Hepatocyte (in vitro differentiated cells): ENCODE measurements at regions not wholly inside any gene's neighbourhood (a gene's known extent, or its start where the extent isn't known, plus 50 kb on each side); places are given as distances from the start of the nearest gene placed in this dataset.

Experiments used
- DNase-seq: peaks from one replicate; pipeline ENCODE4 v3.0.0-alpha.2; 2016; ENCODE audit warnings: low spot score
- H2AFZ ChIP-seq: fragments of 200-600 bp; sonication (generic); 2 replicates; pipeline ENCODE4 v1.6.0; 2016; ENCODE audit warnings: antibody characterized with exemption, mild to moderate bottlenecking
- H3K27ac ChIP-seq: fragments of 200-600 bp; sonication (generic); 2 replicates; pipeline ENCODE4 v1.5.1; 2016; ENCODE audit warnings: mild to moderate bottlenecking
- H3K27me3 ChIP-seq: fragments of 200-600 bp; sonication (generic); 2 replicates; pipeline ENCODE4 v1.6.1; 2016
- H3K36me3 ChIP-seq: fragments of 200-600 bp; sonication (generic); replicated peaks from 2 replicates; pipeline ENCODE4 v1.5.1; 2016; ENCODE audit warnings: low read depth; ENCODE audit not compliant: insufficient read depth
- H3K4me1 ChIP-seq: fragments of 200-600 bp; sonication (generic); 2 replicates; pipeline ENCODE4 v1.5.1; 2016; ENCODE audit warnings: mild to moderate bottlenecking, moderate library complexity; ENCODE audit not compliant: insufficient read depth
- H3K4me2 ChIP-seq: fragments of 200-600 bp; sonication (generic); 2 replicates; pipeline ENCODE4 v1.6.0; 2016
- H3K4me3 ChIP-seq: fragments of 200-600 bp; sonication (generic); 2 replicates; pipeline ENCODE4 v1.5.1; 2016; ENCODE audit warnings: mild to moderate bottlenecking
- H3K79me2 ChIP-seq: fragments of 200-600 bp; sonication (generic); 2 replicates; pipeline ENCODE4 v1.6.0; 2017; ENCODE audit warnings: mild to moderate bottlenecking
- H3K9me2 ChIP-seq: fragments of 200-600 bp; sonication (generic); replicated peaks from 2 replicates; pipeline ENCODE4 v1.6.0; 2017; ENCODE audit warnings: mild to moderate bottlenecking; ENCODE audit not compliant: insufficient read depth
- H3K9me3 ChIP-seq: fragments of 200-600 bp; sonication (generic); 2 replicates; pipeline ENCODE4 v1.5.1; 2016; ENCODE audit warnings: low read depth, mild to moderate bottlenecking
- H4K20me1 ChIP-seq: fragments of 200-600 bp; sonication (generic); 2 replicates; pipeline ENCODE4 v1.6.0; 2016; ENCODE audit warnings: mild to moderate bottlenecking; ENCODE audit not compliant: insufficient read depth, poor library complexity, severe bottlenecking
- EZH2 ChIP-seq: fragments of 200-600 bp; sonication (generic); IDR thresholded peaks from 2 replicates; pipeline ENCODE4 v1.6.1; 2016; ENCODE audit warnings: antibody characterized with exemption, mild to moderate bottlenecking, borderline replicate concordance
- EZH2phosphoT487 ChIP-seq: fragments of 200-600 bp; sonication (generic); IDR thresholded peaks from one replicate; pipeline ENCODE4 v1.6.1; 2018; ENCODE audit warnings: antibody characterized with exemption, mild to moderate bottlenecking, low read depth, moderate library complexity; ENCODE audit not compliant: unreplicated experiment, severe bottlenecking
- WGBS: methylation state at CpG from one replicate; pipeline ENCODE4 v1.1.6; 2016; ENCODE audit warnings: low lambda C conversion rate; ENCODE audit errors: missing lambda C conversion rate; 5-methylcytosine and 5-hydroxymethylcytosine counted together
- TF ChIP-seq, protein P1 (sequence below): fragments of 200-600 bp; sonication (generic); IDR thresholded peaks from 2 replicates; pipeline ENCODE4 v1.5.1; 2016; ENCODE audit warnings: antibody characterized with exemption, mild to moderate bottlenecking; ENCODE audit not compliant: poor library complexity

DNA sequence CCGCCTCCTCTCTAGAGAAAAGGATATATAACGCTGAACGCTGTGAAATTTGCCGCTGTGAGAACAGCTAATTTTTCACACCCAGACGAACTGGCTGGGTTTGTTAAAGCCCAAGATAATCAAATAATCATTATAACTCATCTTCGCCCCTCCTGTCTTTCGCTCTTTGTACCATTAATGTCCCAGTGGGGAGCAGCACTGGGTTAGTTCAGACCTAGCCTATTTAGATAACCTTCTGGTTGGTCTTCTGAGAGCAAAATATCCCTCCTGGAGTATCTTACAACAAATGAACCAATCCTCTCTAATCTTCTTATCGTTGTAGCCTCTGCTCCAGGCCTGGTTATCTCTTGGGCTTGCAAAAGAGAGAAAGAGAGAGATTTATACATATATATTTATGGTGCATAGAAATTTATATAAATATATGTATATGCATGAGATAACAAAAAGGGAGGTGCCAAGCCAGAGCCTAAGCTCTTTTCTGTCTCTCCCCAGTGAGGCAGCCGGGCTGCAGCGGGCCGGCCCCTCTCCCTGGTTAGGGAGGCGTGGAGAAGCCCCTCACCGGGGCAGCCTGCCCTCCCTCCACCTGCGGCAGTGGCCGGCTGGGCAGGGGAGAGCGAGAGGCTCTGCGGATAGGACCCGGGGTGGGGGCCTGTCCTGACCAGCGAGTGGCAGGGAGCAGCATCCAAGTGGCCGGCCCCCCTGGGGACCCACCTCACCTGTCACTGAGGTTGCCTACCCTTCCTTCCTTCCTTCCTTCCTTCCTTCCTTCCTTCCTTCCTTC lies 202.0 kb upstream of the LHX5 start:
- Histone ChIP-seq H2AFZ (no peak overlapping the region), H3K27me3 (peaks cover 25% of the 10 kb centered on the region), H4K20me1 (no peaks in the 10 kb centered on the region), H3K4me3 (no peak overlapping the region), H3K4me1 (no peaks in the 10 kb centered on the region), H3K27ac (no peak overlapping the region), H3K36me3 (no peaks in the 10 kb centered on the region), H3K79me2 (no peaks in the 10 kb centered on the region), H3K9me2 (no peaks in the 10 kb centered on the region), H3K9me3 (no peaks in the 10 kb centered on the region), H3K4me2 (no peak overlapping the region)
- TF ChIP-seq EZH2 (no peak), EZH2phosphoT487 (no peak)
- TF ChIP-seq, protein P1, sequence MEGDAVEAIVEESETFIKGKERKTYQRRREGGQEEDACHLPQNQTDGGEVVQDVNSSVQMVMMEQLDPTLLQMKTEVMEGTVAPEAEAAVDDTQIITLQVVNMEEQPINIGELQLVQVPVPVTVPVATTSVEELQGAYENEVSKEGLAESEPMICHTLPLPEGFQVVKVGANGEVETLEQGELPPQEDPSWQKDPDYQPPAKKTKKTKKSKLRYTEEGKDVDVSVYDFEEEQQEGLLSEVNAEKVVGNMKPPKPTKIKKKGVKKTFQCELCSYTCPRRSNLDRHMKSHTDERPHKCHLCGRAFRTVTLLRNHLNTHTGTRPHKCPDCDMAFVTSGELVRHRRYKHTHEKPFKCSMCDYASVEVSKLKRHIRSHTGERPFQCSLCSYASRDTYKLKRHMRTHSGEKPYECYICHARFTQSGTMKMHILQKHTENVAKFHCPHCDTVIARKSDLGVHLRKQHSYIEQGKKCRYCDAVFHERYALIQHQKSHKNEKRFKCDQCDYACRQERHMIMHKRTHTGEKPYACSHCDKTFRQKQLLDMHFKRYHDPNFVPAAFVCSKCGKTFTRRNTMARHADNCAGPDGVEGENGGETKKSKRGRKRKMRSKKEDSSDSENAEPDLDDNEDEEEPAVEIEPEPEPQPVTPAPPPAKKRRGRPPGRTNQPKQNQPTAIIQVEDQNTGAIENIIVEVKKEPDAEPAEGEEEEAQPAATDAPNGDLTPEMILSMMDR: no peak
- DNase-seq: no peak
- 81% methylated on average over 18 of the region's 20 CpGs for WGBS

DNA sequence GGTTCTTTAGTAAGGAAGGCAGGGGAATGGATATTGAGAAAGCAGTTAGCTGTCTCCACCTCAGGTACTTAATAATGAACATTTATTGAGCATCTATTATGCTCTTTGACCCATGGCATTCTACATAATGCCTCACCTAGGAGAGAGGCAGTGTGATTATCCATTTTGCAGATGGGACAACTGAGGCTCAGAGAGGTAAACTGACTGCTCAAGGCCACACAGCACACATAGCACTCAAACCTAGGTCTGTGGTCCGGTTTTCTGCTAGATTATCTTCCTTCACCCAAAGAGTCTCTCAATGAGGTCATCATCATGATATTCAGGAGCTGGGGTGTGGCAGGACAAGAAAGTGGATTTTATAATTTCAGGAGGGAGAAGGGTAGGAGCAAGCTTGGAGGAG lies 199.1 kb upstream of the LHX5 start:
- 93% methylated on average over 1 of the region's 1 CpG for WGBS
- H3K27me3 ChIP-seq: peaks cover 23% of the 10 kb centered on the region

DNA sequence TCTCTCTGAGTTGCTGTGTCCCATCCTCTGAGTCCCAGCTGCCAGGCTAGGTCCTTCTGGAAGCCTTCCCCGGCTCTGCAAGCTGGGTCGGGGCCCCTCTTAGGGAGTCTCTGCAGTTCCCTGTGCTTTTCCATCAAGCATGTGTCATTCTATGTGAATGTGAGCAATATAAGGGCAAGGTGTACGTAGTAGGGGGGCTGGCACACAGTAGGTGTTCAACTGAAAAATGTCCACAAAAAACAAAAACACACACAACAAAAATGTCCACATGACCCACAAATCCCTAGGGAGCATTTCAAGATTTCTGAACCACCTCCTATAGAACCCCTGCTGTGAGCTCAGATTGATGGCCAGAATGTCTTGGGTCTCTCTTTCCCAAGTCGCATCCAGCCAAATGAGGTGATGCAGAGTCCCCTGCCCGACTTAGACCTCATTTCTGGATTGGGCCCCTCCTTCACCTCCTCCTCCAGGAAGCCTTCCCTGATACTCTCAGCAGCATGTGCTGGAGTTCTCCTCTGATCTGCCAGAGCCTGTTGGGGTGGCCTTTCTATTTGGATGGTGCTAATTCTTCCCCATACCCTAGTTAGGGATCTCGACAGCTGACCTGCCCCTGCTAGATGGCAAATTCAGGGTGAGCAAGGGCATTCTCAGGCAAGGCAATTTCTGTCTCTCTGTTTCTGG lies 196.1 kb upstream of the LHX5 start:
- no peak overlapping the region for H3K4me2 ChIP-seq
- H3K27ac ChIP-seq: no peak overlapping the region
- no peaks in the 10 kb centered on the region for H3K4me1 ChIP-seq
- 83% methylated on average over 6 of the region's 6 CpGs for WGBS
- no peak for DNase-seq
- TF ChIP-seq EZH2: no peak
- TF ChIP-seq, protein P1: no peak
- TF ChIP-seq EZH2phosphoT487: no peak
- no peaks in the 10 kb centered on the region for H3K79me2 ChIP-seq
- H3K9me3 ChIP-seq: no peaks in the 10 kb centered on the region
- no peaks in the 10 kb centered on the region for H3K36me3 ChIP-seq
- H3K4me3 ChIP-seq: no peak overlapping the region
- no peak overlapping the region for H2AFZ ChIP-seq
- H3K27me3 ChIP-seq: peaks cover 3% of the 10 kb centered on the region
- H3K9me2 ChIP-seq: no peaks in the 10 kb centered on the region
- H4K20me1 ChIP-seq: no peaks in the 10 kb centered on the region

More for the DNA sequence above, 199.1 kb upstream of the LHX5 start:
- no peaks in the 10 kb centered on the region for H3K9me2 ChIP-seq
- no peak for DNase-seq
- no peaks in the 10 kb centered on the region for H3K9me3 ChIP-seq
- H3K4me2 ChIP-seq: no peak overlapping the region
- no peaks in the 10 kb centered on the region for H3K79me2 ChIP-seq
- H2AFZ ChIP-seq: no peak overlapping the region
- H3K4me3 ChIP-seq: no peak overlapping the region
- no peaks in the 10 kb centered on the region for H4K20me1 ChIP-seq
- TF ChIP-seq EZH2phosphoT487 (no peak), EZH2 (no peak)
- TF ChIP-seq, protein P1: no peak
- H3K27ac ChIP-seq: no peak overlapping the region
- no peaks in the 10 kb centered on the region for H3K36me3 ChIP-seq
- H3K4me1 ChIP-seq: no peaks in the 10 kb centered on the region
